ENCODE measurements at regions not wholly inside any gene's neighbourhood (a gene's known extent, or its start where the extent isn't known, plus 50 kb on each side); places are given as distances from the start of the nearest gene placed in this dataset.
"Not testable (repeated sequence)": the region's sequence is repeated elsewhere in the genome, so short reads cannot be mapped to it uniquely, and the experiment has no call there.

DNA sequence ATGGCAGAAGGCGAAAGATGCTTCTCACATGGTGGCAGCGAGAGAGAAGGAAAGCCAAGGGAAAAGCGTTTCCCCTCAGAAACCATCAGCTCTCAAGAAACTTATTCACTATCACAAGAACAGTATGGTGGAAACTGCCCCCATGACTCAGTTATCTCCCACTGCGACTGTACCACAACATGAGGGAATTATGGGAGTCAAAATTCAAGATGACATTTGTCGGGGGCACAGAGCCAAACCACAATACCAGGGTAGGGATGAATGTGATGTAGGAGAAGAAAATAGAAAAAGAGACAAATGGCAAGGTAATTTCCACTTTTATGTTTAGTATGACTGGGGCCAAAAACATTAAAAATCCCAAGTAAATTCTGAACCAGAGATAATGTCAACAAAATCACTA is 216.8 kb downstream of the TRIM36 start:
- DNase-seq = no peak

DNA sequence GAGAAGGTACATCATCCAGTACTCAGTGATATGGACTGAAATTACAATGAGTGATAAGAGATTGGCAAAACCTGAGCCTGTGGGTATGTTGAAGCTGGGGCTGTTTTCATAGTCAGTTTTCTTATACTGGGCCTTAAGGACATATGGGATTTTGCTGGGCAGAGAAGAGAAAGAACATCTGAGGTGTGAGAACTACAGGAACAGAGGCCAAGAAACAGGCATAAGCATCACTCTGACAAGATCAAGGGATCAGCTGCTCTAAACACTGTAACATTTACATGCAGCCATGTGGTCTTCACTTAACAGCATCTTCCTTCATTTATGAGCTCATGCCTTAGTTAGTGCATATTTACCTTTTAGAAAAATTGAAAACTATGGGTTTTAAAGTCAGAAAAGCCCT is 220.0 kb downstream of the TRIM36 start:
- DNase-seq = no peak

DNA sequence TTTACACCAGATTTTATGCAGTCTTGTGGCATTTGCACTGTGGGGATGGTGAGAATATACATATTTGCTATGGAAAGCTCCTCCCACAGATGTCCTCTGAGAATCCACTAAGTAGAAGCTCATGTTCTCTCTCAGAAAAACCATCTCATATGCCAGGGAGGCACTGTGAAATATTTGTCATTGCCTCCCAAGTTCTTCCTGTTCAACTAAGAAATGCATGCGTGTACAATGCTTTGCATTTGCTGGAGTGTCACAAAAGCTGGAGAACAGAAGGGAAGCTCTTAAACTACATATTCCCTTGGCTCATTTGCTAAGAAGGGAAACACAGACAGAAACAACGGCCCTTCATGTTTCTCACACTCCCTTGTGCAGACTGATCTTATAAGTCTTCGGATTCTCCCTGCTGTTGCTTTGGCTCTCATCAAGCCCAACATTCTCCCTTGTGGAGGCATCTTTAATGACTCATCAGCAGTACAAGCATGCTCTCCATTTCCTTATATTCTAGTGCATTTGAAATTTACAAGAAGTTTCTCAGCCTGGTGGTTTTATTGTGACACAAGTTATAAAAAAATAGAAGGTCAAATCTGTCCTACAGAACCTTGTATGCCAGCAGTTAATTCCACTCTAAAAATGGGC is 220.6 kb downstream of the TRIM36 start:
- peak in 1 of 2 experiments; percentile 2 for DNase-seq

DNA sequence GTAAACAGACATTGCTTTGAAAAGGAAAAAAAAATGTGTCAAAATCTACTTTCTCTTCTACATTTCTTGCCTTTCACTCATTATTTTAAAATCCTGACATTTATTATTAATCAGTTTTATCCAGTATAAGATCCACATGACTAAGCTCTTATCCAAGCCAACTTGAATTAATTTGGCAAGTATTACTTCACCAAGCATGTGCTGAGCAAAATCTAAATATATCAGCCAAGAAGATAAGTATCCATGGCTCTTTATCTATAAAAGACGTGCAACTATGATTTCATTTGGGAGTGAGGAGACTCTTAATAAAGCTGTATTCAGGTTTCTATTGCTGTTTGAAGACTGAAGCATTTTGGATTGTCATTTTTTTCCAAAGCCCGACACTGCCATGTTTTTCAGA is 221.3 kb downstream of the TRIM36 start:
- no peak for DNase-seq

DNA sequence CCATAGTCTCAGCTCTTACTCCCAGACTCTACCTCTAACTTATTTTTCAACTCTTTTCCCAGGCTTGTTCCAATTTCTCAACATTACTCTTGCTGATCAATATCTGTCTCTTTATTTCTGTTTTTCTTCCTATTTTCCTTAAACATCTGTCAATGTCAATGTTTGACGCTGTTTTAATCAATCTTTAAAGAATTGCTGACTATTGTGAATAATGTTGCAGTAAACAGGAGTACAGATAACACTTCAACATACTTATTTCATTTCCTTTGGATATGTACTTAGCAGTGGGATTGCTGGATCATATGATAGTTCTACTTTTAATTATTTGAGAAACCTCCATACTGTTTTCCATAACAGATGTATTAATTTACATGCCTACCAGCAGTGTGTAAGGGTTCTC is 229.0 kb downstream of the TRIM36 start:
- DNase-seq = no peak

DNA sequence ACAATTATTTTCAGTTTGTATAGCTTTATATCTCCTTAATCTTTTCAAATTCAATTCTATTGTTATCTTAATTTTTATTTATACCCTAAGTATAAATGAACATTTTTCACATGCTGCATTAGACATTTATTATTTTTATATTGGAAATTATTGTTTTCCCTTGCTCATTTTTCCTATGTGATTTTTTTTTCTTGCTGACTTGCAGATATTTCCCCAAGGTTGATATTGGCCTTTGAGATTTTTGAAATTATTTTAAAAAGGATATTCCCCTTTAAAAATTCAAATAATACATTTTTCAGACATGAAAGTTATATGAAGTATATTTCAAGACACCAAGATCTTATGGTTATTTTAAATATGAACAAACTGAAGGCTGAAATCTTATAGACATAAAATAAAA is 234.2 kb downstream of the TRIM36 start:
- no peak for DNase-seq

DNA sequence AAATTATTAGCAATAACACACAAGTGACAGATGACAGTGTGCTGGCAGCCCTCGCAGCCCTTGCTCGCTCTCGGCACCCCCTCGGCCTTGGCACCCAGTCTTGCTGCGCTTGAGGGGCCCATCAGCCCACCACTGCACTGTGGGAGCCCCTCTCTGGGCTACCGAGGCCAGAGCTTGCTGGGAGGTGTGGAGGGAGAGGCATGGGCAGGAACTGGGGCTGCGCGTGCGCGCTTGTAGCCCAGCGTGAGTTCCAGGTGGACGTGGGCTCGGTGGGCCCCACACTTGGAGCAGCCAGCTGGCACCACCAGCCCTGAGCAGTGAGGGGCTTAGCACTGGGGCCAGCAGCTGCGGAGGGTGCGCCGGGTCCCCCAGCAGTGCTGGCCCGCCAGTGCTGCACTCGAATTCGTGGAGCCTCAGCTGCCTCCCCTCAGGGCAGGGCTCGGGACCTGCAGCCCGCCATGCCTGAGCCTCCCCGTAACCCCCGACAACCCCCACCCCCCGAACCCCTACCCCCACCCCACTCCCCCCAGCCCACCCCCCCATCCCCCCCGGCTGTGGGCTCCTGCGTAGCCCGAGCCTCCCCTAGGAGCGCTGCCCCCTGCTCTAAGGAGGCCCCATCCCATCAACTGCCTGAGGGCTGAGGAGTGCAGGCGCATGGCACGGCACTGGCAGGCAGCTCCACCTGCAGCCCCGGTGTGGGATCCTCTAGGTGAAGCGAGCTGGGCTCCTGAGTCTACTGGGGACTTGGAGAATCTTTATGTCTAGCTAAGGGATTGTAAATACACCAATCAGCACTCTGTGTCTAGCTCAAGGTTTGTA is 240.9 kb downstream of the TRIM36 start:
- DNase-seq = no peak

DNA sequence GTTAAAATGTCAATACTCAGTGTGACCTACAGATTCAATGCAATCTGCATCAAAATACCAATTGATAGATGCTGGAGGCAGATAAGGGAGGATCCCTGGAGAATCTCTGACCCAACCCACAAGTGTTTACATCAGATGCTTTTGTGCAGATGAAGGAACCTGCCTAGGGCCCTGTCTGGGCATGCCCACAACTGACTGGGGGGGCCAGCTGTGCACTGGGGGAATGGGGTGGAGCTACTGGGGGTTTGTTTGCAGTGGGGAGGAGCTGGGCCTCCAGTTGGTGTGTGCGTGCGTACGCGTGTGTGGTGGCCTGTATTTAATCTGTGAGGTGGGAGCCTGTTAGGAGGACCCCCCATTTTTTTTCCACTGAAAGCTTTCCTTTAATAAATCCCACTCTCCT is 244.9 kb downstream of the TRIM36 start:
- DNase-seq = no peak

DNA sequence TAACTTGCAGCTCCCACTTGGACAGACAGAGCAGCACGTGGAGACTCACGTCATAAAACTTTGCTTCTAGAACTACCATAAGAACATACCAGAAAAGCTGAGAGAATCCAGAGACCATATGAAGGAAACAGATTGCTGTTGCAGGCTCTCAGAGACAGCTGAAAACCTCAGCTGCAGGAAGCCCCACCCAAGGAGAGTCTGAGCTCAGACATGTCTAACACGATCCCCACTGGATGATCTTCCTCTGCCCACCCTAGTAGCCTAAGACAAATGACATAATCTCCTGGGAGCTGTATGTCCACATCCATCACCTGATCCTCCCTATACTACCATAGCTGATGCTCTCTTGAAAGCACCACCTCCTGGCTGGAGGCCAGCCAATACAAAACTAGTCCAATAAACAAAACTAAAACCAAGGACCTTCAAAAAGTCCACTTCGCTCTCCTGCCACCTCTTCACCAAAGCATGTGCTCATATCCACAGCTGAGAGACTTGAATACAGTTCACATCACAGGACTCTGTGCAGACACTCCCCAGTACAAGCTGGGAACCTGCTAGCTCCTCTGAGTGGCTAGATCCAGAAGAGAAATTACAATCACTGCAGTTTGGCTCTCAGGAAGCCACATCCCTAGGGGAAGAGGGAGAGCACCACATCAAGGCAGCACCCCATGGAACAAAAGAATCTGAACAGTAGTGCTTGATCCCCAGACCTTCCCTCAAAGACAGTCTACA is 257.4 kb downstream of the TRIM36 start:
- DNase-seq = no peak

DNA sequence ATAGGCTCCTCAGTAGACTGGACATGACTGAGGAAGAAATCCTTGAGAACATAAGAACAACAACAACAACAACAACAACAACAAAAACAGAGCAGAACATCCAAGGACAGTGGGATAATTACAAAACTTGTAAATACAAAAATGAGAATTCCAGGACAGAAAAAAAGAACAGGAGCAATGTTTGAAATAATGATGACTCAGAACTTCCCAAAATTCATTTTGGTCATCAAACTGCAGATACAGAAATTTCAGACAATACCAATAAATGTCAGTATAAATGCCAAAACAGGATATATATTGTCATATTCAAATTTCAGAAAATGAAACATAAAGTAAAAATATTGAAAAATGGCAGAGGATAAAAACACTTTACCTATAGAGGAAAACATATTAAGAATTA is 259.0 kb downstream of the TRIM36 start:
- DNase-seq = no peak

DNA sequence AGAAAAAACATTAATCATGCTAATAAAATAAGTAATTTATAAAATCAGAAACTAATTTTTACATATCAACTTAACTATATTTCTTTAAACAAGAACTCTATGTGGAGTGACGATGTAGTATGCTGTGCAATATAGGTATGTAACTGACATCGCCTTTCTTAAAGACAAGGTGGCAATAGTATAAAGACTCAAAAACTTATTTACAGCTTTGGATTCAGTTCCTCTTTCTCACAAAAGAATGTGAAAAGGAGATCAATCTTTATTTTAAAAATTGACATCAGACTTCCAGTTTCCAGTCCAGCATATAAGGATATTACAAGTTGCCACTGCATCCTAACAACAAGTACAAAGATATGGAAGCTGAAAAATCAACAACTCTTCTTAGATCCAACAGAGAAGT is 260.3 kb downstream of the TRIM36 start:
- no peak for DNase-seq

DNA sequence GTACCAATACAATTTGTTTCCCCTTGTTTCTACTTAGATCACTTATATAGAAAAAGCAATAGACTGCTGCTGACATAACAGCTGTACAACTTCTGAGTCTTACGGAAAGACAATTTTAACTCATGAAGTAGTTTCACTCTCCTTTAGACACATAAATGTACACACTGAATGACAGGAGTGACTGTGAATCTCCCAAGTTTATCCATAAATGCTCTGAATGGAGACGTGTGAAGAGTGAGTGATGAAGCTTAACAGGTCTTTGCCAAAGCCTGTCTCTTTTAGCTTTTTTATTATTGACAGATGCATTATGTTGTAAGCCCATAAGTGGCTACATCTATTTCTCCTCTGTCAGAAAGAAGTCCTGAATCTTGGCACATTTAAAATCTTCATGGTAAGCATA is 265.9 kb downstream of the TRIM36 start:
- no peak for DNase-seq

DNA sequence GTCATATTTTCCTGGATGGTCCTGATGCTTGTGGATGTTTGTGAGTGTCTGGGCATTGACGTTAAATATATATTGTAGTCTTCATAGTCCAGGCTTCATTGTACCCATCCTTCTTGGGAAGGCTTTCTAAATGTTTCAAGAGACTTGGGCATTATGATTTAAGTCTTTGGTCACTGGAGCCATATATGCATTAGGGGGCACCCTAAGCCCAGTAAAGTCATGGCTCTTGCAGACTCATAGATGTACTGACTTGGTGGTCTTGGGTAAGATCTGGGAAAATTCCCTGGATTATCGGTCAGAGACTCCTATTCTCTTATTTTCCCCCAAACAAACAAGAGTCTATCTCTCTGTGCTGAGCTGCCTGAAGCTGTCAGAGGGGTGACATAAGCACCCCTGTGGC is 271.1 kb downstream of the TRIM36 start:
- peak in 1 of 2 experiments; percentile 10 for DNase-seq

DNA sequence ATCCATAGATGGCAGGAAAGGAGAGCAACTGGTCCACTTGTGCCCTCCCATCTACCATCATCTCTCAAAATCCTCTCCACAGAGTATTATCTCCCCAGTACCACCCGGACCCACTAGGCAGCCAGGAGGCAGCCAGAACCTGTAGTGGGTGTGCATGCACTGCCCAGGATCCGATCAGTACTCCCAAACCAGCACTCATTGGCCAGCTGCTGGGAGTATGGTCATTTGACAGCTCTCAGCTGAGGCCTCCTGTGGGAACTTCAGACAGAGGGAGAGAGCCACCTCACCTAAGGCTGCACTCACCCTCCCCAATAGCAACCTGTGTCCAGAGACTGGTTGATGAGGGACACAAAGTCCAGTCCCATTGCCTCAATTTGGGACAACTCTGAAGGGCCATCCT is 286.0 kb downstream of the TRIM36 start:
- DNase-seq = no peak

DNA sequence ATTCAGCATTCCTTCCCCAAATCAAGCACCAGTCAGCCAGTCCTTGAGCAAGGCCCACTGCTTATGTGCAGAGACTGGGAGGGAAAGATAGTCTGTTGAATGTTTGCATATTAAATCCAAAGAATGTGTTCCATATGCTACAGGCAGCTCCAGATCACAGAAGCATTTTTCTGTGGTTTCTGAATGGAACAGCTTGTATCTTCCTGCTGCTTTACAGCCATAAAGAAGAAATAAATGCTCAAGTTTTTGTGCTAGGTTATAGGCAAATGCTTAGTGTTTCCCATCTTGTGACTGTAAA is 310.3 kb downstream of the TRIM36 start:
- peak in 1 of 2 experiments; percentile 1 for DNase-seq

DNA sequence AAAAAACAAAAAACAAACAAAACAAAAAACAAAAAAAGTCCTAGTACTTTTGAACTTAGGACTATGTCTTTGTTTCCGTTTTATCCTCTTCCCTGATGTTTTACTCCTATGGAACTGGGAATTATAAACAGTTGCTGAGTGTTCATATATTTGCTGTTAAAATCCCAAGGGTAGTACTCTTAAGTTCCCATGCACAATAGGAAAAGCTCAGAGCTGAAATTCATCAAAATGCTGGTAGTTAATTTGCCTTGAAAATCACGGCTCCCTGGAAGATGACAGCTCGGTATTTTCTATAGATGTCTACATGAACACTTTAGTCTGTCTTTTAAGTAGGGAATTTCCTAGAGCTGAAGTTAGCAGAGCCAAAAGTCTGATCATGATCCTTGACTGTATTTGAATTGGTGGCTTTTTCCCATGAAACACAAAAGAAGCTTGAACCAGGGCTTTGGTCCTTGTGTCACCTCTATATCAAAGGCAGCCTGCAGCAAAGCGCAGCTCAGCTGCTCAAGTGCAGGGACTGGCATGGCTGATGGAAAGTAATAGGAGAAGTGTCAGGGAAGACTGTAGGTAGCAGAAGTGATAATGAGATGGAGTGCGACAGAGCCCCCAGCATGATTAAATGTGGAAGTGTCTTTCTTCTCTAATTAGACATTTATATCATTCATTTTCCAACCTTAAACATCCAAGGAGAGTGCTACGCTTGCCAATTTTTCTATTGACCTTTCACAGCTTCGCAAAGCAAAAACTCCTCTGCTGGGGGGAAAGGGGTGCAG is 310.9 kb downstream of the TRIM36 start:
- no peak for DNase-seq

DNA sequence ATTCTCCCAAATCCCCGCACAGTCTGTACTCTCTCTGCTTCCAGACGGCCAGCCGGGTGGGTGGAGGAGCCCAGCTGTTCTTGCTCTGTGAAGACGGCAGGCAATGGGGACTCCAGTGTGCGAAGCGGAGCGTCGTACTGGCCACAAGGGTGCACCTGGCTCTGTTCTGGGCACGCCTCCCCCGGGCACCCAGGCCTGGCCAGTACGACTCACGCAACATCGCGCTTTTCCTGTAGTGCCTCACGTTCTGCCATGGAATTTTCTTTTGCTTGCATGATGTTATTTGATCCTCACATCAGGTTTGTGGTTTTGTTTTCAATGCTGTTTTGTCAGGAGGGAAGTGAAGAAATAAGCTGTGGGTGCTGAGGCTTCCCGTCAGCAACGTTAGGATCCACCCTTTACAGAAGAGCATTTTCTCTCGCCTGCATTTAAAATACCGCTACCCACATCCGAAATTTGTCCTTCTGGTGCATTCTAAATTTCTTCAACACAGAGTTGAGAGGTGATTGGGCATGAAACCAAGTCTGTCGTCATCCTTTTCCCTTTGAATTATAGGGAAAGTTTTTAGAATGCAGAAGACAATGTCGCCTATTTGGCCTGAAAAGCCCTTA is 311.7 kb downstream of the TRIM36 start:
- no peak for DNase-seq

DNA sequence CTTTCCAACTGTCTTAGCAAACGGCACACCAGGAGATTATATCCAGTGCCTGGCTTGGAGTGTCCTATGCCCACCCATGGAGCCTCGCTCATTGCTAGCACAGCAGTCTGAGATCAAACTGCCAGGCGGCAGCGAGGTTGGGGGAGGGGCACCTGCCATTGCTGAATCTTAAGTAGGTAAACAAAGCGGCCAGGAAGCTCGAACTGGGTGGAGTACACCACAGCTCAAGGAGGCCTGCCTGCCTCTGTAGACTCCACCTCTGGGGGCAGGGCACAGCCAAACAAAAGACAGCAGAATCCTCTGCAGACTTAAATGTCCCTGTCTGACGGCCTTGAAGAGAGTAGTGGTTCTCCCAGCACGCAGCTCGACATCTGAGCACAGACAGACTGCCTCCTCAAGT is 325.0 kb downstream of the TRIM36 start:
- not testable (repeated sequence) for DNase-seq

DNA sequence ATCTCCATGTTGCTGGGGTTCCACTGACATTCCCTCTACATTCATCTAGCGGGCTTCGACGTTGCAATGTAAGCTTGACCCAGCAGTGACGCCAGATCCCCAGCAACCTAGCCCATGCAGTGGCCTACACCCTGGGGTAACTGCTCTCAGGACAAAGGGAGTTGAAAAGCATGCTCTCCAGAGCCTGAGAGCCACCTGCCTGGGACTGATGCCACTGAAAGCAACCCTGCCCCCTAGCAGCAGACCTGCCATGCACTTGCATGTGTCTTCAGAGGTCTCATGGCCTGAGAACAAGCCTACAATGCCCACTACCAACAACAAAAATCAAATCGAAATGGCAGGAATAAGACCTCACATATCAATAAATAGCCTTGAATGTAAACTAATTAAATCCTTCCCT is 330.3 kb downstream of the TRIM36 start:
- DNase-seq = no peak

DNA sequence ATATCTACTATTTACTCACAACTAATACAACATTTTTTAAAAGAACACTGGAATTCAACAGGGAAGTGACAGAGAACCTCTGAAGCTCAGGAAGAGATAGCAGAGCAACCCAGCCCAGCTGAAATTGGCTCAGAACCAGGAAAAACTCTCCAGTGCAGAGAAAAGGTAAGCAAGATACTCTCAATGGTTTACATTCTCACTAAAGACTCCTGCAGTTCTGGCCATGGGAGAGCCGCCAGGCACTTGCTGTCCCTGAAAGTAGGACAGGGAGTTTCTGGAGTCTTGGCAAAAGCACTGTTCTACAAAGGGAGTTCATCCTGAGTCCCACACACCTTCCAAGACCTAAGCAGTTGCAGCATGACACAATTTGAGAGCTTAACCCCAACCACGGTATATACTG is 330.8 kb downstream of the TRIM36 start:
- no peak for DNase-seq

DNA sequence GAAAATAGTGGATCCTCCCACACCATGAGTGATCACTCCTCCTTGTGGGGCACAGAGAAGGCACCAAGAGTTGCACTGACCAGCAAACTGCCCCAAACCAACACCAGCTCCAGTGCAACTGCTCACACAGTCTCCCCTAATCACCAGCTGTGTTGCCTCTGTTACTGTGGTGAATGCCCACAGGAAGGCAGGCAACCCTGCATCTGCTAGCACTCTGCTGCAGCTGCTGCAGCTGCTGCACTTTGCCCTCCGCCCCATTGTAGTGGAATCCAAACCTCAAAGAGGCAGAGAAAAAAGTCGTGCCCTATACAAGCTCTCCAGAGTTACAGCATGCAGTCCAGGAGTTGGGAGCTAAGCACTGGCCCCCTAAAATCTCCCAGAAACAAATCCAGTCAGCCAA is 339.6 kb downstream of the TRIM36 start:
- DNase-seq = no peak

DNA sequence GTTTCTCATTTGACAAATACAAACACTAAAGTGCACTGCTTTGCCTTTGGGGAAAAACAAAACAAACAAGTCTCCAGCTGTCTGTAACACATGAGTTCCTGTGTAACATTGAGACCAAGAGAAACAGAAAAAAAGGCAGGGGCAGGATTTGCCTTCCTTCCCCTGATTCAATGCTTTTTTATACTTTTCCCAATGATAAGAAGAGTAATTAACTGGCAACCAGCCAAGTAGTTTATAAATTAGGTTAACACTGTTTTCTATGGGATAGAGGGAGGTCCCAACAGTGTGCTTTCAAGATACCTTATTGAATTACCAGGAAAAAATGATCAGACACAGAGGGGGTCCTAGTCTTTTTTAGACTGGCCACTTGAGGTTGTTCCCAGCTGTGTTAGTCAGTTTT is 346.8 kb downstream of the TRIM36 start:
- no peak for DNase-seq

DNA sequence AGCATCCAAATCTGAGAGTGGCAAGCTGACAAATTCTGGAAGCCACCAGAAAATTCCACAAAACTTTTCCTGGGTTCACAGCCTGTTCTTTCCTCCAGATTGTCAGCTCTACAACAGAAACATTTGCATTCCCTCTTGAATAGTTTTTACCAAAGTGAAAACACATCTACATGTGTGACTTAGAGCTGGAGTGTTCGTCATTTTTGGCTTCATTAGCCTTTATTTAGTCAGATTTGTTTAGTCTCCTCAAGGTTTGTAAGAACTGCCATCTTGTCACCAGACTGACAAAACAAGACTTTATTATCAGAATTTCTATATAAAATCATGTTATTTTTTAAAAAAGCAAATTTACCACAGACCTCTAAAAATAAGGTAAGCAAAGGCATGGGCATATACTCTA is 347.3 kb downstream of the TRIM36 start:
- DNase-seq = no peak

Measured in NCI-H446 (cell line).